Hepatocyte (in vitro differentiated cells): ENCODE measurements at regions not wholly inside any gene's neighbourhood (a gene's known extent, or its start where the extent isn't known, plus 50 kb on each side); places are given as distances from the start of the nearest gene placed in this dataset.

Source experiments
- CTCF ChIP-seq: fragments of 200-600 bp; sonication (generic); IDR thresholded peaks from 2 replicates; pipeline ENCODE4 v1.5.1; 2016; ENCODE audit warnings: antibody characterized with exemption, mild to moderate bottlenecking; ENCODE audit not compliant: poor library complexity
- EZH2phosphoT487 ChIP-seq: fragments of 200-600 bp; sonication (generic); IDR thresholded peaks from one replicate; pipeline ENCODE4 v1.6.1; 2018; ENCODE audit warnings: antibody characterized with exemption, mild to moderate bottlenecking, low read depth, moderate library complexity; ENCODE audit not compliant: unreplicated experiment, severe bottlenecking

- TF ChIP-seq CTCF = no peak
- no peak for TF ChIP-seq EZH2phosphoT487
Measured at GRCh38 chr9:18114559-18115475, 359.1 kb upstream of the ADAMTSL1 start.
